Peyer's patch (tissue), 4 donors: ENCODE measurements at regions not wholly inside any gene's neighbourhood (a gene's known extent, or its start where the extent isn't known, plus 50 kb on each side); places are given as distances from the start of the nearest gene placed in this dataset.

Source experiments
- POLR2A ChIP-seq, 2 donors: fragments of 450-650 bp; IDR thresholded peaks; one replicate each; pipeline ENCODE4 v1.5.1; 2017; ENCODE audit warnings: antibody characterized with exemption in 2 of 2, mild to moderate bottlenecking in 2 of 2, moderate library complexity in 2 of 2
- TF ChIP-seq, protein P1 (sequence below), 6 experiments: fragments of 450-650 bp in 4 of 6; fragments of 200-600 bp in 2 of 6; sonication (generic) in 1 of 6; IDR thresholded peaks; one replicate each; pipeline ENCODE4 v1.5.1; 2017 to 2019; ENCODE audit warnings: antibody characterized with exemption in 6 of 6, mild to moderate bottlenecking in 3 of 6, moderate library complexity in 1 of 6

DNA sequence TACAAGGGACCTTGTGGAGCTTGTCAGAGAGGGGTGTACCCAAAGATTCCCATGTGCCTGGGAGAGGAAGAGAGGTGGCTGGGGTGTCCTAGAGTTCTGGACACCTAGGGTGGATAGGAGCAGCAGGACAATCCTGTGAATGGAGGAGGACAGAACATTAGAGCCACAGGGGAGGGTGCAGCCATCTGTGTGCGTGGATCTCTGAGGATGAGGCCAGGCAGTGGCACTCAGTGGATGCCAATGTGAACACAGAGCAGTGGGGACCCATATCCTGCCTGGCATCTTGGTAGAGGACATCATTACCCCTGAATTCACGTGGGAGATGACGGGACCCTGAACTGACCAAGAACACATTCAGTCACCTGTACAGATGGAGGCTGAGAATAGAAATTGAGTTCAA, 205.3 kb downstream of the CD83 start:
- TF ChIP-seq, protein P1, sequence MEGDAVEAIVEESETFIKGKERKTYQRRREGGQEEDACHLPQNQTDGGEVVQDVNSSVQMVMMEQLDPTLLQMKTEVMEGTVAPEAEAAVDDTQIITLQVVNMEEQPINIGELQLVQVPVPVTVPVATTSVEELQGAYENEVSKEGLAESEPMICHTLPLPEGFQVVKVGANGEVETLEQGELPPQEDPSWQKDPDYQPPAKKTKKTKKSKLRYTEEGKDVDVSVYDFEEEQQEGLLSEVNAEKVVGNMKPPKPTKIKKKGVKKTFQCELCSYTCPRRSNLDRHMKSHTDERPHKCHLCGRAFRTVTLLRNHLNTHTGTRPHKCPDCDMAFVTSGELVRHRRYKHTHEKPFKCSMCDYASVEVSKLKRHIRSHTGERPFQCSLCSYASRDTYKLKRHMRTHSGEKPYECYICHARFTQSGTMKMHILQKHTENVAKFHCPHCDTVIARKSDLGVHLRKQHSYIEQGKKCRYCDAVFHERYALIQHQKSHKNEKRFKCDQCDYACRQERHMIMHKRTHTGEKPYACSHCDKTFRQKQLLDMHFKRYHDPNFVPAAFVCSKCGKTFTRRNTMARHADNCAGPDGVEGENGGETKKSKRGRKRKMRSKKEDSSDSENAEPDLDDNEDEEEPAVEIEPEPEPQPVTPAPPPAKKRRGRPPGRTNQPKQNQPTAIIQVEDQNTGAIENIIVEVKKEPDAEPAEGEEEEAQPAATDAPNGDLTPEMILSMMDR (IDR thresholded peaks at IDR 0.05), result no peak
- no peak for TF ChIP-seq POLR2A (IDR thresholded peaks at IDR 0.05)
